Spleen (tissue), 7 donors: ENCODE measurements at regions not wholly inside any gene's neighbourhood (a gene's known extent, or its start where the extent isn't known, plus 50 kb on each side); places are given as distances from the start of the nearest gene placed in this dataset.

Source experiments
- CTCF ChIP-seq, 11 experiments: fragments of 200-600 bp in 7 of 11; fragments of 450-650 bp in 4 of 11; sonication (generic) in 4 of 11; IDR thresholded peaks in 8 of 11; conservative IDR thresholded peaks in 3 of 11; 1 replicate in 7 of 11; 2 replicates in 4 of 11; pipeline versions ENCODE4 v1.4.0 to v1.8.0; 2016 to 2021; ENCODE audit warnings: antibody characterized with exemption in 11 of 11, inconsistent platforms in 4 of 11, mild to moderate bottlenecking in 1 of 11
- POLR2A ChIP-seq, 3 donors: fragments of 450-650 bp; IDR thresholded peaks; one replicate each; pipeline ENCODE4 v1.5.1; 2017; ENCODE audit warnings: antibody characterized with exemption in 3 of 3, mild to moderate bottlenecking in 1 of 3
- POLR2AphosphoS5 ChIP-seq, 3 donors: sonication (generic); formaldehyde crosslinking; IDR thresholded peaks; one replicate each; pipeline ENCODE4 v1.5.1; 2017; ENCODE audit warnings: antibody characterized with exemption in 3 of 3
- donor health status: DM: no; HTN: no; CAD: no; lungs with moderate emphysema.
- donor health status: DM: no; HTN: no; CAD: no.
- donor health status: DM: no; HTN: no; CAD: no.

GRCh38 chr2:226424971-226425370 lies 374.6 kb downstream of the IRS1 start:
- no peak for TF ChIP-seq CTCF (IDR thresholded peaks at IDR 0.05 in 8 of 11, conservative IDR thresholded peaks at IDR 0.05 in 3 of 11)
- TF ChIP-seq POLR2A (IDR thresholded peaks at IDR 0.05) = no peak
- TF ChIP-seq POLR2AphosphoS5 (IDR thresholded peaks at IDR 0.05) = no peak
